GM12874 (cell line): ENCODE measurements at regions not wholly inside any gene's neighbourhood (a gene's known extent, or its start where the extent isn't known, plus 50 kb on each side); places are given as distances from the start of the nearest gene placed in this dataset.

ENCODE experiments used
- CTCF ChIP-seq: IDR thresholded peaks from 2 replicates; pipeline ENCODE4 v1.5.1; 2011; ENCODE audit warnings: low read depth, mild to moderate bottlenecking, control low read depth, low read length, moderate library complexity; ENCODE audit not compliant: insufficient read depth

- no peak for TF ChIP-seq CTCF
Observed at GRCh38 chr11:37394236-37394870, 796.3 kb upstream of the RAG2 start.

- no peak for TF ChIP-seq CTCF
Observed at GRCh38 chr11:37391615-37392014, 793.6 kb upstream of the RAG2 start.

GRCh38 chr11:37390576-37391083 lies 792.6 kb upstream of the RAG2 start:
- TF ChIP-seq CTCF, result no peak

- no peak for TF ChIP-seq CTCF
Observed at GRCh38 chr11:37378958-37379357, 780.9 kb upstream of the RAG2 start.

- no peak for TF ChIP-seq CTCF
Observed at GRCh38 chr11:37372667-37373066, 774.6 kb upstream of the RAG2 start.

- no peak for TF ChIP-seq CTCF
Observed at GRCh38 chr11:37371346-37371970, 773.4 kb upstream of the RAG2 start.

GRCh38 chr11:37370817-37371216 lies 772.8 kb upstream of the RAG2 start:
- no peak for TF ChIP-seq CTCF
